ENCODE measurements at regions not wholly inside any gene's neighbourhood (a gene's known extent, or its start where the extent isn't known, plus 50 kb on each side); places are given as distances from the start of the nearest gene placed in this dataset.
A peak's percentile ranks its signal among the peaks of the same experiment; 100 is the strongest.

GRCh38 chr15:70159001-70159712, 61.4 kb upstream of the TLE3 start:
- DNase-seq (ENCODE audit: low spot score): no peak

DNA sequence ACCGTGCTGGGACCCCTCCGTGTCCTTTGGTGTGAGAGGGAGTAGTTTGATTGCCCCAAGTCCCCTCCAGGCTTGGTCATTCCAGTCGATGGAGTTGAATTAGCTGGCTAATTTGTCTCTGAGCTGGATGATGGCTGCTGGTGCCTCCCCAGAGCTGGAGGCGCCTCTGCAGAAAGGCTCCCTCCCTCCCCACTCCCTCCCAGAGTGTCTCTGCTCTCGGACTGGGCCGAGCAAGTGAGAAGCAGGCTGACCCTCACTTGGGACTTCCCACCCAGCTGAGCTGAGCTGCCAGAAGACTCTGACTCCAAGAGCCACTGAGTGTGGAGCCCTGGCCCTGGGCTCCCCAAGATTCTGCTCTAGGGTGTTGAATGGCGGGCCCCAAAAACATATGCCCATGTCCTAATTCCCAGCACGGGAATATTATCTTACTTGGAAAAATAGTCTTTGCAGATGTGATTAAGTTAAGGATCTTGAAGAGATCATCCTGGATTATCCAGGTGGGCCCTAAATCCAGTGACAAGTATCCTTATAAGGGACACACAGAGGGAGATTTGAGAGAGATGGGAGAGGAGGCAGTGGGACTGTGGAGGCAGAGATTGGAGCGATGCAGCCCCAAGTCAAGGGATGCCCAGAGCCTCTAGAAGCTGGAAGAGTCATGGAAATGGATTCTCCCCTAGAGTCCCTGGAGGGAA, 60.7 kb upstream of the TLE3 start:
- DNase-seq (ENCODE audit: low spot score): no peak

- DNase-seq (ENCODE audit: low spot score): peak; percentile 75
Measured at GRCh38 chr15:70156671-70157271, 59.1 kb upstream of the TLE3 start.

DNA sequence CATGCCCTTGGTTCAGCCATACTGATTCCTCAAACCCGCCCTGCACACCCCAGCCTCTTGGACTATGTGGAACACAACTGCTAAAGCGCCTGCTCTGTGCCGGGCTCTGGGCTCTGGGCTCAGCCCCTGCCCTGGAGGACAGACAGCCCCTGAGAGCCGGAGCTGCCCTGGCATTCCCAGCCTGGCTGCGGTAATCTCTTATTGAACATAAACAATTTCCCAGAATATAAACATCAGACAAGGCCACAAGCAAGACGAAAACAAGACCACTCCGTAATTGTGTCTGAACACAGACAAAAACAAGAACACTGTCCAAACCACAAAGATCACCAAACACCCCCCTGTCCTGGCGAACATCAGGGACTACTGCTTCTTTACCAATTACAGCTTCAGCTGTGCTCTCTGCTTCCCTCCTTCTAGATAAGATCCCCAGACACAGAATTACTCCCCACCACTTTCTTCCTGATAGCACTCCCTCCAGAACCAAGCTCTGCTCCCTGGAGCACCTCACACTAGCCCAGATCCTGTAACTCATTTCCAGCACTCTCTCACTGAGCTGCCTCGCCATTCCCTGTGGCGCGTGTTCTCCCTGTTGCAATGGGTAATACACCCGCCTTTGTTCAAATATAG, 57.1 kb upstream of the TLE3 start:
- no peak for DNase-seq (ENCODE audit: low spot score)

DNA sequence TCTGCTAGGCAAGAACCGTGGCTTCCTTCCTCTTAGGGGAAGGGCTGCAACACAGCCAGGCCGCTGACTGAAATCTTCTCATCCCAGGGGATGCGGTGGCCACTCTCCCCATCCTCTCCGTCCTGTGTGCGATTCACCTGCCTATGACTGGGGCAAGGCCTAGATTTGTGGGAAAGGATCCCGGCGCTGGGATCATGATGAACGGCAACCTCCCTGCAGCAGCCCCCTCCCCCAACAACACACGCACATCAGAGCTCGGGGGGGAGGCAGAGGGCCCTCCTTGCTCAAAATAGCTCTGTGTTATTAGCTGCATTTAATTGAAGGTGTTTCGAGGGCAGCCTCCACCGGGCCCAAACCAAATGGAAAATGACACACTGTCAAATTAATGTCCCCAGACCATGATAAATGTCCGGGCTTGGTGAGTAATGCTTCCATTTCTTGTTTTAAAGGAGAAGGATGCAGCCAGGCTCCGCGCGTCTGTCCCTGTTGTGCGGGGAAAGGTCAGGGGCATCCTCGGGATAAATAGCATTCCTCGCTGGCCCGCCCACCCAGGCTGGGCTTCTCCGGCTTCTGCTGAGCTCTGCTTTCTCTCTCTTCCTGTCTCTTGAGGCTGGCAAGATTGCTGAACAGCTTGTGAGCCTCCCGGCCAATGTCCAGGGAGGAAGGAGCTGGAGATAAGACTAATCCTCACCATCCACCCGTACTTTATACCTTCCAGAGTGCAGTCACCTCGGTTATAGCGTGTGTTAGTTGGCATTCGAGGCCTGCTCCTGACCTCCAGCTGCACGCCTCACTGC, 56.4 kb upstream of the TLE3 start:
- DNase-seq (ENCODE audit: low spot score): no peak

DNA sequence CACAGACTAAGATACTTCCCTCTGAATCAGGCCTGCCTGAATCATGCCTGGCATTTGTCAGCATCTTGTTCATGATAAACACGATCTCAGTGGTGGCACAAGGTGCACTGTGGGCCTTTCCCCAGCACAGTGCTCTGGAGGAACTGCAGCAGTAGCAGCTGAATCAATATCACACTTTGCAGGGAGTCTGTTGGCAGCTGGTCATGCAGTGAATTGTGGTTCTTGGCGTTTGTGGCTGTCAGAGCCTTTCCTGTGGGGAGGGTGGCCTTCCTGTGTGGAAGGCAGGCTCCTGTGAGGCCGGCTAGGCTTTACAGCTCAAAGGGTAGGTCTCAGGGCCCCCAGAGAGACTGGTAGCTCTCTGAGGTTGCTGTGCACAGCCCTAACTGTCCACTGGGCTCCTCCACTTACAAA, 54.4 kb upstream of the TLE3 start:
- no peak for DNase-seq (ENCODE audit: low spot score)

DNA sequence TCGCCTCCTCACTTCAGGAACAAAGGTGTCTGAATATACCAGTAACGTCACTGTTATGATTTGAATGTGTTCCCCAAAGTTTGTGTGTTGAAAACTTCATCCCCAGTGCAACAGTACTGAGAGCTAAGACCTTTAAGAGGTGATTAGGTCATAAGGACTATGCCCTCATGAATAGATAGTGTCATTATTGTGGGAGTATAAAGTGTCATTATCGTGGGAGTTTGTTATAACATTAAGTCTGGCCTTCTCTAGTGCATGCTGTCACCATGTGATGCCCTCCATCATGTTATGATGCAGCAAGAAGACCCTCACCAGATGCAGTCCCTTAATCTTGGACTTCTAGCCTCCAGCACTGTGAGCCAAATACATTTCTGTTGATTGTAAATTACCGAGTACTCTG, 53.7 kb upstream of the TLE3 start:
- DNase-seq (ENCODE audit: low spot score): no peak

DNA sequence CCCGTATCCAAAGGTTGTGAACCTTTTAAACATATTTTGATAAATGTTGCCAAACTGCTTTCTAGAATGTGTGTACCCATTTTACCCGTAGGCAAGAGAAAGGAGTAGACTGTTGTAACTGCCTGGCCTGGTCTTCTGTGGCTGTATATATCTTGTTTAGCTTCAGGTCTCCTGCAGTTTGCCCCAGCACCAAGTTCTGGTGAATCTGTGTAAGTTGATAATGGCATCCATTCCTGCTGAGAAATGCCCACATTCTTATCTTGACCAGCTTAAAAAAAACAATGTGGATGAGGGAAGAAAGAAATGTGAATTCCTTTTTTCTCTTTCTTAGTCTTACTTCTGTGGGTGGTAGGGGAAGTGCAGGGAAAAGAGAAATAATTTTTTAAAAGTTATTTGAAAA, 53.3 kb upstream of the TLE3 start:
- no peak for DNase-seq (ENCODE audit: low spot score)

- DNase-seq (ENCODE audit: low spot score): no peak
Measured at GRCh38 chr15:70150405-70150747, 52.7 kb upstream of the TLE3 start.

DNA sequence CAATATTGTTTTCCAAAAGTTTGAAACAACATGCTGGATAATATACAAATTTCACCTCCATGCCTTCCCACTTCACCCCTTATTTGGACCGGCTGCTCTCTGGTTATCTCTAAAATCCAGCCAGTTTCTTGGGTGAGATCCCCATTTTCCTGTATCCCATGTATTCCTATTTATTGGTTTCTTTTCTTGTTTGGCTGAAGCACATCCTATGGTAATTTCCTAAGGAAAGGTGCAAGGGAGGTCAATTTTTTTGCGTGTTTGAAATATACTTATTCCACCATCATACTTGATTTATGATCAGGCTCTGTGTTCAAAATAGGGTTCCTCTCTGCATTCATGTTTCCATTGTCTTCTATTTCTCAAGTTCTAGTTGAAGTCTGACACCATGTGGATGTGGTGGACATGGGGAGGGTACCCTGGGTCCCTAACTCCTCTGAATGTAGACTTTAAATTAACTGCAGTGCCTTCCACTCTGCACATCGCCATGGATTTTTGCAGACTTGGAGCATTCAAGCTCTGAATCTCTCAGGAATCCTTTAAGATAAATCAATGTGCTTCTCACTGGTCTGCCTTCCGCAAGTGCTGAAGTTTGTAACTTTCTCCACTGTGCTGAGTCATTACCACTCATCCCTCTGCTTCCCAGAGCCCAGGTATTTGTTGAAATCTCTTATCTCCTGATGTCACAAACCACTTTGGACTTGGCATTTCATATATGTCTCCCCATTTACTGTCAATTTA, 52.1 kb upstream of the TLE3 start:
- no peak for DNase-seq (ENCODE audit: low spot score)

DNA sequence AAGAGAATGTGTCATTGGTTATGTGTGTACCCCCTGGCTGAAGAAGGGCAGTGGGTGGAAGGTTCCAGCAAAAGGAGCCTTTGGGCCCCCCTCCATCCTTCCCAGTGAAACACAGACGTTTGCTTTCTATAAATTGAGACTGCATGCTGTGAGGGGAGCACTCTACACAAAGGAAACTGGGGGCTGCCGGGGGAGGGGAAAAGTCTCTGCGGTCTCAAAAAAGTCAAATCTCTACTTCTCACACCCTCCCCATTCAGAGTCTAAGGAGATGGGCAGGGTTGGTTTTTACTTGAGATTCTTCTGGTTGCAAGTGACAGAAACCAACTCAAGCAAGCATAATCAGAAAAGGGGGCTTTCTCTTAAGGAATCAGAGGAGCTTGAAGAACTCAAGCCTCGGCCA, 50.1 kb upstream of the TLE3 start:
- no peak for DNase-seq (ENCODE audit: low spot score)
